GM03348 (cell line): ENCODE measurements at regions not wholly inside any gene's neighbourhood (a gene's known extent, or its start where the extent isn't known, plus 50 kb on each side); places are given as distances from the start of the nearest gene placed in this dataset.
"Not testable (repeated sequence)": the region's sequence is repeated elsewhere in the genome, so short reads cannot be mapped to it uniquely, and the experiment has no call there.

Source experiments
- DNase-seq: peaks from one replicate; pipeline ENCODE4 v3.0.0; 2012; ENCODE audit warnings: low spot score

DNA sequence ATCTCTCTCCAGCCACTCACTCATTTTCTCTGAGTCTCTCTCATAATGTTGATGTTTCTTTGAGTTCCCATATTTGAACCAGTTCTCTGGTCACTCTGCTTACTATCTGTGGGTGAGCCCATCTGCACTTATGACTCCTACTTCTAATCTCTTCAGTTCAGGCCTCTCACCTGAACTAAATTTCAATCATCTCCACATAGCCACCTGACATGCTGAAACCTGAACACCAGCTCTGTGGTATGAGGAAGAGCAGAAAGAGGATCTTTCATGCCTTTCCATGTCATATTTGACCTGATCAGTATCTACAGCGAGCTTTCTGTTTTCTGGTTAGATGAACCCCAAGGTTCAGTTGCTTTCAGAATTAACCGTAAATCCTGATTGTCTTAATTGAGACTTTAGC is 122.2 kb upstream of the ESX1 start:
- DNase-seq: no peak

DNA sequence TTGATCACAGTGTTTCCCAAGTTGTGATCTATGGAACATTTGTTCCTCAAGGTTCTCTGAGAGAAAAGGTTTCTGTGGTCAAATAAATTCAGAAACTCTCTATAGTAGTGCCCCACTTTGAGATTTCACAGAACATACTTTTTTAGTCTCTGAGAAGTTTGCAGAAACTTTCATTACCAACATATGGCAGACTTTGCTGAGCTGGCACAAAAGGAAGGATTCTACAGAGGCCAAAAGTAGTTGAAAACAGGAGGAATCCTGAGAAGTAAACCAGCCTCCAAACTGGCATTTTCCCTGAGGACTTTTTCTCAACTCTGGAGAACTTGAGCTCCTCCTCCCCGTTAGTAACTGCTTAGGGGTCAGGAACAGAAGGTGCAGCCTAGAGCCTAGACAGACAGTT is 117.8 kb upstream of the ESX1 start:
- no peak for DNase-seq

DNA sequence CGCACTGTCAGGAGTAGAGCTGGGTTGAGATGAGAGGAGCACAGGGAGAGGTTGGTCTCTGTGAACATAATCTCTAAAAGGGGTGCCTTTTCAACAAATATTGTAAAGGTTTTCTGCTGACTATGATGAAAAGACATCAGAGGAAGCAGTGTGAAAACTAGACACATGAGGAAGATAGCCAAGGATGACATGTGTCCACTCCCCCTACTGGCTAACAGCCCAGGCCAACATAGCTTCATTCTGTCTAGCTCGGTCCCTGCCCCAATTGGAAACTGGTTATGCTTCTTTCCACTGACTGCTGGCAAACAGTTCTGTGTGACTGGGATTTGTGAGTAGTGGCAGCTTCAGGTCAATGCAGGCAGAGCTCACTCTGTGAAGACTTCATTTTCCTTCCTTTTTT is 115.4 kb upstream of the ESX1 start:
- no peak for DNase-seq

DNA sequence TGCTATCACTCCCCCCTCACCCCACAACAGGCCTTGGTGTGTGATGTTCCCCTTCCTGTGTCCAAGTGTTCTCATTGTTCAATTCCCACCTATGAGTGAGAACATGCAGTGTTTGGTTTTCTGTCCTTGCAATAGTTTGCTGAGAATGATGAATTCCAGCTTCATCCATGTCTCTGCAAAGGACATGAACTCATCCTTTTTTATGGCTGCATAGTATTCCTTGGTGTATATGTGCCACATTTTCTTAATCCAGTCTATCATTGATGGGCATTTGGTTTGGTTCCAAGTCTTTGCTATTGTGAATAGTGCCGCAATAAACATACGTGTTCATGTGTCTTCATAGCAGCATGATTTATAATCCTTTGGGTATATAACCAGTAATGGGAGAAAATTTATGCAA is 106.0 kb upstream of the ESX1 start:
- DNase-seq: not testable (repeated sequence)

DNA sequence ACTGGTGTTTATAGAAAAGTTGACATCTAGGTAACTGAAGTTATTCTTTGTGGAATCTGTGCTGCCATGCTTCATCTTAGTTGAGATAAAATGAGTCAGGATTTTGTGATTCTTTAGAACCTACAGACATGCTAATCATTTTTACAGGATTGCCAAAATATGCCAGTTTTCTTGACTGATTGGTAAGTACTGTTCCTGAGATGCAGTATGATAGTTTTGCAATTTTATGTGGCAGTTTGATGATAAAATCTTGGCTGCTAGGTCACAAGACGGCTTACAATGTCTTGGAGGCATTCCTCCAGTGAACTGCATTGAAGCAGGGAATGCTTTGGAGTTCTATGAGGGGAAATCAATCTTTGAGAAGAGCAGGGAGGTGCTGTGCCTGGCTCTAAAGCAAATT is 104.4 kb upstream of the ESX1 start:
- no peak for DNase-seq

DNA sequence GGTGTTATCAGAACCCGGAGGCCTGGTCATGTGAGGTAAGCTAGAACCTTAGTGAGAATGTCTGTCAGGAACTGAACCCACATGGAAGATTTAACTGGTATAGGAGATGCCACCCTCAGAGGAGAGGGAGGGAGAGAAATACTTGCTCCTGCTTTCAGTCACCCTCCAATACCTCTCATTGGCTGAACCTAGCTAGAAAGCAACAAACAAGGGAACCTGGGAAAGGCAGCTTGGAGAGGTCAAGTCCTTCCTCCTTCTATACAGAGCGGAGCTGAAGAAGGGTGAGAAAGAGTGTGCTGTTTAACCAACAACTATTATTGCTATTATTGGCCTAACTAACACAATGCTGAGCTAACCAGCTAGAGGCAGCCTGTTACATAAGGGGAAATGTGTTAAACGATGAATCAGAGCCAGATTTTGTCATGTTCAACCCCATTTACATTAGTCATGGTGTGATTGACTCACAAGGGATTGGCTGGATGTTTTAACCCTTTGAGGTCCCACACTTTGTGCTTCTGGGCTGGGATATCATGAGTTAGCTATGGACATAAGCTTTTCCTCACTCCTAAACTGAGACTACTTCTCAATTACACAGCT is 96.5 kb upstream of the ESX1 start:
- DNase-seq: peak; percentile 68

DNA sequence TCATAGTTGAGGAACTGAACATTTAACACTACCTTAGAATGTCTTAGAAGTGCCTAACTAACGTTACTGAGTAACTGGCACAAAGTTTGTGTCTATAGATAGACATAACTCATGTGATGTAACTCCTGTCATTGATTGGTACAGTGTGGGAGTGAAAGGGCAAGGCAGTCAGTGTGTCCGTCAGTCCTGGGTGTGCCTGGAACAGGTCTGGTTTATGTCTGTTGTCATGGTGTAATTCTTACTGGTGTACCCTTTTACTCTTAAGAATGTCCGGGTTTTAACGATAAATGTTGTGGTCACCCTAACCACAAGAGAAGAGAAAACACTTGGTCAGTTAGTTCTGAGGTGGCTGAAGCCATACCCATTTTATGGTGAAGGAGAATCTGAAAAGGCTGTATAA is 93.1 kb upstream of the ESX1 start:
- no peak for DNase-seq

DNA sequence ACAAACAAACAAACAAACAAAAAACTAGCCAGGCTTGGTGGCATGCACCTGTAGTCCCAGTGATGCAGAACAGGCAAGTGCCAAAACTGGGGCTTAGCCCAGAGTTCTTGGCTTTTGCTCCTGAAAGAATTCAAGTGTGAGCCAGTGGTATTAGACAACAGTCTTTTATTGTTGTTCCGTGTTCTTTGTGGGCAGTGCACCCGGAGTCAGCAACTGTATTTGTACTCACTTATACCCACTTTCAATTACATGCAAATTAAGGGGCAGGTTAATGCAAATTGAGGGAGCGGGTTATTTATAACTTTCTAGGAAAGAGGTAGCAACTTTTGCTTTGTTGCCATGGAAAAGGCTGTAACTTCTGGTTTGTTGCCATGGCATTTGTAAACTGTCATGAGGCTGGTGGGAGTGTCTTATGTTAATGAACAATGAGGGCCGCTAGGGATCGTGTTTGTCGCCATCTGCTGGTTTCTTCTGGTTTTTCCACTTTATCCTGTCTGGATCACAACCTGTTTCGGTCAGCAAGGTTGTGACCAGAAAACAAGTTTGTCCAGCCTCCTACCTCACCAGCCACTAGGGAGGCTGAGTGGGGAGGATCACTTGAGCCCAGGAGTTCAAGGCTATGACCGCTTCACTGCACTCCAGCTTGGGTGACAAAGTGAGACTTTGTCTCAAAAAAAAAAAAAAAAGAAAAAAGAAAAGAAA is 88.8 kb upstream of the ESX1 start:
- DNase-seq: peak; percentile 32

DNA sequence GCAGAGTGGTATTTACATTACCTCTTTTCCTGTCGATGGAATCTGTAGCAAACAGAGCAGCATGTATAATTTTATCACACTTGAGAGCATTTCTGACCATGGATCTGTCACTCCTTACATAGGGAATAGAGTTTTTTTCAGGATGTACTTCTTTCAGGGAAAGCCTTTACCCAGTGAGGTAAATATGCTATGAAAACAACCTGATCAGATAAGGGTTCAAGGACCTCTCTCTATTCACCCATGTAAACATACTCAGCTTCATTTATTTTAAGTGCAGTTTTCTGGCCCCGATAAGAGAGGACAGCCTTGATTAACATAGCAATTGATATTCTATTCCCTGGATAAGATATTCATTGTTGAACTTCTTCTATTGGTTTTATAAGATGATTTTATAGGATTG is 87.3 kb upstream of the ESX1 start:
- no peak for DNase-seq

DNA sequence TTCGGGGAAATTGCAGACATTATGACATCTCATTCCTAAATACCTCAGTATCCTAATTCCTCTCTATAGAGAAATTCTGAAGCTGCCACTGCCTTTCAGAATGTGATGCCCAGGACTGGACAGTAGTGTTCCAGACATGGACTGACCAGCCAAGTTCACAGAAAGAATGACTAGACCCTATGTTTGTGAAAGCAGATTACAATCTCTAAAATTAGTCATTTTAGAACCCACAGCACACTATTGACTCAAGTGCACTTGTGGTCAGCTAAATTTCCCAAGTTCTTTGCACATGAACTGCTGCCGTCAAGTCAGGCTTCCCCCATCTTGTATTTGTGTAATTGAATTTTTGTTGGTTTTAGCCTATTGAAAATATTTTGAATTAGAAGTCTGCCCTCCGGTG is 81.0 kb upstream of the ESX1 start:
- DNase-seq: peak; percentile 45

DNA sequence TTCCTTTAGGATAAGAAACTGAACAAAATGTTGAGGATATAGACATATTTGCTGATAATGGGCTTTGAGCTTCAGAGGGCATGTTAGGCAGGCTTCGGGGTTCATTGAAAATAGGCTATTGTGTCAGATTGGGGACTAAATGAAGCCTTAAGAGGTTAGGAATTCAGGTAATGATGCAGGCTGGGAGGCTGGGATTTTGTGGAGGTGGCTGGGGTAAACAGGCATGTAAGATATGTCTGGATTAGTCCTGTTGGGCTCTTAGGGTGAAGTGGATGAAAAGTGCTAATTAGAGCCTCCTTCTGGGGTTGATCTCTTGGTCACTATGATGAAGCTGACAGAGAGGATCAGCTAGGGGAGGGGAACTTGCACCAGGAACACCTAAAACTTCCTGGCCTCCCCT is 80.2 kb upstream of the ESX1 start:
- DNase-seq: no peak

DNA sequence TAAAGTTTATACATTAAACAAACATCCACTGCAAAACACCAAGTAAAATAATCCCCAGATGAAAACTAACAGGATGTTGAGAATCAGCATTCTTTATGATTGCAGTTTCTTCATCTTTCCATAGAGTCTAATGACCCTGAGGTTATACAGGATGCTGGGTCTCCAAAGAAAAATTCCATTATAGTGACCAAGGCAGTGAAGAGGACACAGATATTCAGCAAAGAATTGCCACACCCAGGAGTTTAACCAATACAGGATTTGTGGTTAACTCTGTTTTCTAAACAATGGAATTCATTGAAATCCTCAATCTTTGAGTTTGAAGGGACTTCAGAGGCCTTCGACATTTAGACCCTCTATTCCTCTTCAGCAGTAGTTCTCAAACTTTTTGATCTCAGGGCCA is 76.2 kb upstream of the ESX1 start:
- DNase-seq: peak; percentile 53

DNA sequence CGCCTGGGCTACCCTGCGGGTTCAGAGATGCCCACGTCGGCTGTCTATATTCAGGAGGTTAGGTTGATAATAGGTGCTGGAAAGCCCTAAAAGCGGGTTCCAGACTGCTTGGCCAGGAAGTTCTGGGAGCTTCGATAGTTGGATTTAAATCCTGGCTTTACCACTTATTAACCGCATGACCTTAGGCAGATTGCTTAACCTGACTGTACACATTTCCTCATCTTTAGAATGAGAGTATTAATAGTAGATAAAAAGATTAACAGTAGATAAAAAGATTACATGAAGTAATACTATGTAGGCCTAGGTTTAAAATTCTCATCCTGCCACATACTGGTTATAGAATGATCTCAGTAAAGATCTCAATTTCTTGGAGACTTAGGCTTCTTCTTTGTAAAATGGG is 75.0 kb upstream of the ESX1 start:
- DNase-seq: no peak

DNA sequence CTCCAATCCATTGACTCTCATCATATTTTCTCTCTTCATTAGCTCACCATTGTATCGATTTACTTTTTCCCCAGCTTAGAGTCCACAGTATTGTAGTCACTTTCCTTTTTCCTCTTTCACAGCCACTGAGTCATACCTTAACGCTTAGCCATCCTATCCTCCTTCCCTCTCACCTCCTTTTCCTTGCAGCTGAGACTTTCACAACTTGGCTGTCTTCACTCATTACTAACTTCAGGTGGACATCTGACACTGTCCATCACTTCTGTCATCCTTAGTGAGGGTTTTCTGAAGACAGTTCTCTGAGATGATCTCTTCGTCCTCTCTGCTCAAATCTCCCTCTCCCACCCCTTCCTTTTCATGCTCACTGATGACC is 70.5 kb upstream of the ESX1 start:
- no peak for DNase-seq

DNA sequence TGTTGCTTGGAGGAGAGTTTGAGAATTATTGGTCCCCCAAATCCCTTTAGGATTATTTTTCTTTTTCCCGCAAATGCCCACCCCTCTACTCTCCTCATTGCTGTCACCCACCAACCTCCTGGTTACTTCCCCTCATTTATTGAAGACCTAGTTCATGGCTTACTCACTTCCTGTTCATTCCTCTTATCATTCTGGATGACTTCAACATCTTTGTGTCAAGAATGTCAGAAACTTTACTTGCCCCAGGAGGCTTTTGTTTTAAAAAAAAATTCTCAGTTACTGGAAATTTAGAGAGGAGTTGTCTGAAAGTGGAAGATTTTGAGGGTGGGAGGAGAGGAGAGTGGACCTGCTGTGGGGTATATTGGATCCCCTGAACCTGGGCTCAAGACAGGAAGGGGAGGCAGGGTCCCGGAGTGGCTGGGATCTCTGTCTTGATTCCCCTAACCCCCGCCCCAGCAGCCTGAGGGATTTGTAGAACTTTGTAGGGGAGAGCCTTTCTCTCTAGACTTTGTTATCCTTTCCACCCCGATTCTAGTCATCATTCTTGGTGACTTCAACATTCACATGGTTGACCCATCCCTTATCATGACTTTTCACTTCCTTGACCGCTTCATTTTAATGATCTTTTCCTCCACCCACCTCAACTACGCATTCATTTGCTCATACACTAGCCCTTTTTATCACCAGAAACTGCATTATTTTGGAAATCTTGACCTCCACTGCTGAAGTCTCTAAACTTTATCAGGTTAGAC is 69.9 kb upstream of the ESX1 start:
- DNase-seq: no peak

DNA sequence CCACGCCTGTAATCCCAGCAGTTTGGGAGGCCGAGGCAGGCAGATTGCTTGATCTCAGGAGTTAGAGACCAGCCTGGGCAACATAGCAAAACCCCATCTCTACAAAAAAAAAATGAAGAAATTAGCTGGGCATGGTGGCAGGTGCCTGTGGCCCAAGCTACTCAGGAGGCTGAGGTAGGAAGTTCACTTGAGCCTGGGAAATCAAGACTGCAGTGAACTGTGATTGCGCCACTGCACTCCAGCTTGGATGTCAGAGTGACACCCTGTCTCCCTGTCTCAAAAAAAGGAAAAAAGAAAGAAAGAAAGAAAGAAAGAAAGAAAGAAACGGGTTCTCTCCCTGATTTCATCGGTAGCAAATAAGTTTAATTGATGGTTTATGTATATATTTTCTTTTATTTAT is 64.6 kb upstream of the ESX1 start:
- no peak for DNase-seq

DNA sequence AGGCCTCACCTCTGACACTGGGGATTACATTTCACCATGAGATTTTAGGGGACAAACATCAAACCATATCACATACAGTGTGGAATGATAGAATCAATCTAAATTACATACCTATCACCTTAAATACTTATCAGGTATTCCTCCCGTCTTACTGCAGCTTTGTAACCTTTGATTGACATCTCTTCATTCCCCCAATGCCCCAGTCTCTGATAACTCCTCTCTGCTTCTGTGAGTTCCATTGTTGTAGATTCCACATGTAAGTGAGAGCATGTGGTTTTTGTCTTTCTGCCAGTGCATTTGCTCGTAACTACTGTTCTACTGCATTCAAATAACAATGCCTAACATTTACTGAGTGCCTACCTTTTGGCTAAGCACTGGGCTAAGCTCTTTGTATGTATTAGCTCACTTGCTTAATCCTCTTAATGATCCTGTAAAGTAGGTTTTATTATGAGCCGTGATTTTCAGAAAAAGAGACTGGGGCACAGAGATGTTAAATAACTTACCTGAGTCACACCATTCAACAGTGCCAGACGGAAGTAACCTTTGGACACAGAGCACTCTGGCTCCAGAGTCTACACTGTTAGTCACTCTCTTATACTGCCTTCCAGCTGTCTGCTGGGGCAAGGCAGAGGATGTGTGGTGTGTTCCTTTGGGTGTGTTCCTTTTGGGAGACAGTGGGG is 63.7 kb upstream of the ESX1 start:
- peak; percentile 22 for DNase-seq

DNA sequence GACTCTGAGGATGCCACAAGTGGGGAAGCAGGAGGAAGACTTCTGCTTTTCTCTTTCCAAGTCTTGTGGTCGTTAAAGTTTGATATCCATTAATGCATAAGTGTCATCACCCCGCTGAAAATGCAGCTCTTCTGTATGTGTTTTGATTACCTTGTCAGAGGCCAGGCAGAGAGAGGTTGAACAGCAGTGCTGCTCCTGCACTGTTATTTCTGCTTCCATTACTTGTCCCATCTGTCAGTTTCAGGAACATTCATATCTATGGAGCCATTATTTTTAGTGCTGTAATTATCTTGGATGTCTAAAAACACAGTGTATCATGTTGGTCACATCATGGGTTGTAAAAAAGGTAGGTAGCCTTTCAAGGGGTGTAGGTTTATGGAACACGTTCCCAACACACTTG is 62.0 kb upstream of the ESX1 start:
- DNase-seq: no peak

DNA sequence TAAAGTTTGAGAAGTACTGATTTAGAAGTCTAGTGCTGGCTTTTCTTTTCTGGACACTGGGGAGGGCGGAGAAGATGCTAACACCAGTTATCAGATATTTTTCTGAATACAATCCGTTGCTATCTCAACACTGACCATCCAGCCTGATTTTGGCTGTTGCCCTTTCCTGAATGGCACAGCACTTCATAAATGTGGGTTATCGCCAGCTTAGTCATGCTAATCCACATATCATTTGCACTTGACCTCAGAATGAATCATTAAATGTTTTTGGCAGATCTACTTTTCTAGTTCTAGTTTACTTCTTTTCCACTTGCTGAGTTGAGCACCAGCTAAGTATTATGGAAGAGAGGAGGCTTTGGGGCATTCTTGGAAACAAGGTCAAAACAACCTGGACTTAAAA is 60.8 kb upstream of the ESX1 start:
- peak; percentile 32 for DNase-seq

DNA sequence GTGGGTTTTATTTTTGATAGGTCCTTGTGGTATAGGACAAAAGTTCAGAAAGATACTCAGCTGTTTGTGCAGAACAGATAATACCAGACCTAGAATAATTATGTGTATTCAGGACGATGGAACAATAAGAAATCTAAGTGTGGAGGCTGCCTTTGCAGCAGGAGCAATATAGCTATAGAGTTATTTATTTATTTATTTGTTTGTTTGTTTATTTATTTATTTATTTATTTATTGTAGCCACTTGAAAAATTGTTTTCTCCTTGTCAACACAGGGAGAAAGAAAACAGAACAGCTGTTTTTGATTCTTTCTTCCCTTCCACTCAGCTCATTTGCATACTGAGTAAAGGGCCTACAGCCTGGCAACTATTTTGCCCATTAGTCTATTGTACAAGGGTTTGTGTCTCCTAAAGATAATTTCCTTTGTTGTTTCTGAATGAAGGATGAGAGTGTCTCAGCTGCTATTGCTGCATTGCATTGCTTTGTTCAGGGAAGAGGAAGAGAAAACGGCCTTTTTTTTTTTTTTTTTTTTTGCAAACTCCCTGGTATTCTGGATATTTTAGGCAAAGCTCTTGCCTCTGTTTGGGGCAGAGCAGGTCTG is 56.0 kb upstream of the ESX1 start:
- no peak for DNase-seq

DNA sequence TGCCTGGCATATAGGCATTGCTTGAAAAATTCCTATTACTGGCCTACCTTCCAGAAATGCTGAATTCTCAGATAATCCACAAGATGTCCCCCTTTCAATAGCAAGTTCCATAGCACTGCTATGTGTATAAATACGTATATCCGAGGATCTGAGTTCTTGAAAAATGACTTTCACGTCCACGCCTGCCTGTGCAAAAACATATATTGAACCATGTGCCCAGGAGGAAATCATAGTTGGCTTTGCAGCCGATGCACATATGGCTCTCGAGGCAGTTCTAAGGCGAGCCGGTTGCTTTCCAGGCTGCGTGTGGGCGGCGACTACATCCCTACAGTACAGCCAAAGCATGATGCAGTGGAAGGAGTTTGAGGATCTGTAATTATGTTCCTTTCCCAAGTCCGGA is 55.4 kb upstream of the ESX1 start:
- DNase-seq: peak; percentile 35

DNA sequence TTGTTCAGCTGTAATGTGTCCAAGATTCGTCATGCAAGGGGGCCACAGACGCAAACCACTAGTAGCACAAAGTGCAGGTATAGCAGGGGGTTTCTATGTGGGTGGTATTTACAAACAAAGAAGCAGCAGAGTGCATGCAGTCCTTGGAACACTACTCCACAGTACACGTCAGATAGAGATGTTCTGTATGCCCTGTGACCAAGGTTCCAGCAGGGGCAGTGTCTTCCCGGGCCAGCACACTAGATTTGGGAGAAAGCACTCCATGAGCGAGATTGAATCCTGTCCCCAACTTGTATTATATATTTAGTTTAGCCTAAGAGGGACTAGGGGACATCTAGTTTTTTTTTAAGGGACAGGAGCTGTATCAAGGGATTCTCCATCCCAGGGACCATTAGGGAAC is 54.4 kb upstream of the ESX1 start:
- DNase-seq: no peak

DNA sequence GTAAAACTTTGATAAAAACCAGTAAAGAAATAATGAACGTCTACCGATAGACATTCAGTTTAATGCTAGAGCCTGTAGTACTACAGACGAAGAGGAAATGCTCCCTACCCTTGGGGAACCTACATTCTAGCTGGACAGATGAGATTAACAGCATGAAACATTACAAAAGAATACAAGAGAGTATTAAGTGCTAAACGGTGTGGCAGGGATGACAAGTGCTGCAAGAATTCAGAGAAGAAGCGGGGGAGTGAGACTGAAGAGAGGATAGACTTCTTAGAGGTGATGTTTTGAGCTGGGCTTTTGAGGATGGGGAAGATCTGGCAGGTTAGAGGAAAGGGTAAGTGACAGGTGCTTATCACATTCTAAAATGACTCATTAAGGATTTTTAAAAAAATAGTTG is 52.6 kb upstream of the ESX1 start:
- DNase-seq: no peak
